Keratinocyte (primary cell): ENCODE measurements at regions not wholly inside any gene's neighbourhood (a gene's known extent, or its start where the extent isn't known, plus 50 kb on each side); places are given as distances from the start of the nearest gene placed in this dataset.
"Not testable (repeated sequence)": the region's sequence is repeated elsewhere in the genome, so short reads cannot be mapped to it uniquely, and the experiment has no call there.

ENCODE experiments used
- DNase-seq: peaks from one replicate; pipeline ENCODE4 v3.0.0-alpha.2; 2011; ENCODE audit warnings: low read depth, missing footprints, low spot score
- FAIRE-seq: peaks from 2 replicates; lab custom pipeline; 2011; peaks lifted over from hg19 to GRCh38; lab: Jason Lieb, UNC
- H2AFZ ChIP-seq: 2 replicates; pipeline ENCODE4 v1.6.0; 2012; ENCODE audit warnings: low read length, control low read depth, inconsistent platforms; ENCODE audit not compliant: control insufficient read depth
- H3K27ac ChIP-seq: 2 replicates; pipeline ENCODE4 v1.5.1; 2011; ENCODE audit warnings: low read length; ENCODE audit not compliant: control insufficient read depth, insufficient read depth
- H3K27me3 ChIP-seq: 3 replicates; pipeline ENCODE4 v1.6.0; 2011; ENCODE audit warnings: low read length; ENCODE audit not compliant: control insufficient read depth, insufficient read depth; ENCODE audit errors: extremely low read depth
- H3K36me3 ChIP-seq, 2 experiments: 2 replicates in 1 of 2; 3 replicates in 1 of 2; pipeline ENCODE4 v1.5.1; 2011; ENCODE audit warnings: low read length in 2 of 2, mild to moderate bottlenecking in 1 of 2; ENCODE audit not compliant: control insufficient read depth in 2 of 2, insufficient read depth in 2 of 2; ENCODE audit errors: extremely low read depth in 1 of 2
- H3K4me1 ChIP-seq: 3 replicates; pipeline ENCODE4 v1.5.1; 2011; ENCODE audit warnings: low read length; ENCODE audit not compliant: control insufficient read depth, insufficient read depth; ENCODE audit errors: extremely low read depth
- H3K4me2 ChIP-seq: 3 replicates; pipeline ENCODE4 v1.6.0; 2011; ENCODE audit warnings: low read depth, low read length; ENCODE audit not compliant: control insufficient read depth, insufficient read depth; ENCODE audit errors: extremely low read depth
- H3K4me3 ChIP-seq, 3 experiments: fragments of 200-600 bp in 1 of 3; sonication (generic) in 1 of 3; 2 replicates in 2 of 3; 3 replicates in 1 of 3; pipeline ENCODE4 v1.5.1; 2011 to 2016; ENCODE audit warnings: low read length in 3 of 3, mild to moderate bottlenecking in 3 of 3, control low read depth in 2 of 3, inconsistent platforms in 1 of 3, low read depth in 1 of 3, mixed read lengths in 1 of 3, mixed run types in 1 of 3, moderate library complexity in 1 of 3; ENCODE audit not compliant: control insufficient read depth in 2 of 3, insufficient read depth in 2 of 3; ENCODE audit errors: extremely low read depth in 1 of 3
- H3K79me2 ChIP-seq: 2 replicates; pipeline ENCODE4 v1.6.0; 2012; ENCODE audit warnings: low read length; ENCODE audit not compliant: control insufficient read depth, insufficient read depth
- H3K9ac ChIP-seq: 3 replicates; pipeline ENCODE4 v1.6.0; 2011; ENCODE audit warnings: low read length; ENCODE audit not compliant: control insufficient read depth, insufficient read depth; ENCODE audit errors: extremely low read depth
- H3K9me1 ChIP-seq: 3 replicates; pipeline ENCODE4 v1.6.0; 2011; ENCODE audit warnings: low read length; ENCODE audit not compliant: control insufficient read depth, insufficient read depth; ENCODE audit errors: extremely low read depth
- H3K9me3 ChIP-seq: 2 replicates; pipeline ENCODE4 v1.5.1; 2012; ENCODE audit warnings: low read depth, low read length; ENCODE audit not compliant: control insufficient read depth
- H4K20me1 ChIP-seq: 3 replicates; pipeline ENCODE4 v1.6.0; 2011; ENCODE audit warnings: low read length; ENCODE audit not compliant: control insufficient read depth, insufficient read depth; ENCODE audit errors: extremely low read depth
- CTCF ChIP-seq, 3 experiments: IDR thresholded peaks in 1 of 3; conservative IDR thresholded peaks in 1 of 3; optimal IDR thresholded peaks in 1 of 3; 2 replicates in 2 of 3; 3 replicates in 1 of 3; pipeline versions ENCODE3 to v1.5.1; 2011; ENCODE audit warnings: low read length in 3 of 3, mild to moderate bottlenecking in 3 of 3, moderate library complexity in 2 of 3, control low read depth in 1 of 3, inconsistent platforms in 1 of 3; ENCODE audit not compliant: insufficient read depth in 2 of 3; ENCODE audit errors: extremely low read depth in 1 of 3
- EZH2 ChIP-seq: IDR thresholded peaks from one replicate; pipeline ENCODE4 v1.6.1; 2012; ENCODE audit warnings: inconsistent platforms, mild to moderate bottlenecking, low read length, moderate library complexity
- dilution Hi-C: fragments of 300-500 bp; cut with MboI; formaldehyde crosslinking; loops from one replicate; pipeline ENCODE4 v1.7.0; 2020; ENCODE audit warnings: low sequenced_read_pairs; ENCODE audit not compliant: extremely low pct_ligation_motif_present

DNA sequence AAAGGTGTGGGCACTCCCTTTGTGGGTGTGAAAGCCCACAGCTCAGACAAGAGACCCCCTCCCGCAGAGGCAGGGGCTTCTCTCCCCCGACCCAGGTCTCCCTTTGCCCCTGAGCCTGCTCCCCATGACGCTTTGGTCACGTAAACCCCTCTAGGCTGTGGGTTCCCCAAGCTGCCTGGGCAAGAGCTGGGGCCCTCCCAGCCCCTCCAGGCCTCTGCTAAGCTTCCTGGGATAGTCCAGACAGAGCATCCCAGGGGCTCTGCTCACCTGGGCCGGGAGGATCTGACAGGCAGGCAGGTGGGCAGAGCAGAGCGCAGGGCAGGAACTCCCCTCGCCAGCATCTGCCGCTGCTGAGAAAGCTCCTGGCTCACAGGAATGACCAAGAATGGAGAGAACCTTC is 177.3 kb downstream of the BANP start:
- Histone ChIP-seq H2AFZ (no peak overlapping the region), H3K4me3 (no peak overlapping the region), H3K4me2 (no peak overlapping the region), H3K27ac (no peak overlapping the region), H3K36me3 (no peaks in the 10 kb centered on the region), H3K79me2 (no peaks in the 10 kb centered on the region), H3K4me1 (no peaks in the 10 kb centered on the region), H3K9me1 (no peaks in the 10 kb centered on the region), H3K9me3 (no peaks in the 10 kb centered on the region), H3K27me3 (peaks cover 3% of the 10 kb centered on the region), H3K9ac (no peak overlapping the region), H4K20me1 (no peaks in the 10 kb centered on the region)
- TF ChIP-seq EZH2 (no peak), CTCF (optimal IDR thresholded peaks at IDR 0.05 in 1 of 3, IDR thresholded peaks at IDR 0.05 in 1 of 3, conservative IDR thresholded peaks at IDR 0.05 in 1 of 3; ENCODE audit: extremely low read depth in 1 of 3, insufficient read depth in 2 of 3, low read length in 3 of 3) (no peak)
- DNase-seq: no peak
- dilution Hi-C loops: no loop called here
- FAIRE-seq: no peak

DNA sequence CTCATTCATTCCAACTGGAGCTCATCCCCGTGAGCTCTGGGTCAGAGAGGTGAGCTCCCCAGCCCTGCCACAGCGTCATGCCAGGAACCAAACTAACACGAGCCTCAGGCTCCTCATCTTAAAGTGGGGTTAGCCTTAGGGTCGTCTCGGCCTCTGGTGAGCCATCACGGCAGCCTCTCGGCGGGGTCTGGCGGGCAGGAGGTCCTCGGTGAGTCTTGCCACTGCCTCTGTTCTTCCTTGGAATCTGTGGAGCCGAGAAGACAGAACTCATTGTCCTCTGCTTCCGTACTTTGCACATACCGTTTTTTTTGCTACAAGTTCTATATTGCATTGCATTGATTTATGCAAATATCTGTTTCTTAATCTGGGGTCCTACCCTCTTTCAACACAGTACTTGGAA is 177.9 kb downstream of the BANP start:
- H2AFZ ChIP-seq, FAIRE-seq, H3K36me3 ChIP-seq, H3K9ac ChIP-seq, H3K4me2 ChIP-seq, H3K4me1 ChIP-seq, dilution Hi-C loops, H3K27me3 ChIP-seq, H3K9me1 ChIP-seq, DNase-seq, H3K79me2 ChIP-seq, H4K20me1 ChIP-seq, H3K27ac ChIP-seq, H3K4me3 ChIP-seq, H3K9me3 ChIP-seq: not testable (repeated sequence)

- Histone ChIP-seq H3K4me3 (no peak overlapping the region), H3K36me3 (no peaks in the 10 kb centered on the region), H3K27ac (no peak overlapping the region), H3K79me2 (no peaks in the 10 kb centered on the region), H3K9me1 (no peaks in the 10 kb centered on the region), H2AFZ (no peak overlapping the region), H3K4me1 (no peaks in the 10 kb centered on the region), H3K9me3 (no peaks in the 10 kb centered on the region), H3K27me3 (peaks cover 3% of the 10 kb centered on the region), H4K20me1 (no peaks in the 10 kb centered on the region), H3K4me2 (no peak overlapping the region), H3K9ac (no peak overlapping the region)
- dilution Hi-C loops: no loop called here
- DNase-seq (no peak), FAIRE-seq (no peak)
- TF ChIP-seq CTCF (optimal IDR thresholded peaks at IDR 0.05 in 1 of 3, IDR thresholded peaks at IDR 0.05 in 1 of 3, conservative IDR thresholded peaks at IDR 0.05 in 1 of 3; ENCODE audit: extremely low read depth in 1 of 3, insufficient read depth in 2 of 3, low read length in 3 of 3) (no peak), EZH2 (no peak)
Measured at GRCh38 chr16:88130016-88130415, 178.8 kb downstream of the BANP start.
